Neutrophil (primary cell): ENCODE measurements at regions not wholly inside any gene's neighbourhood (a gene's known extent, or its start where the extent isn't known, plus 50 kb on each side); places are given as distances from the start of the nearest gene placed in this dataset.

Source experiments
- H3K27ac ChIP-seq: fragments of 200-600 bp; sonication (generic); 2 replicates; pipeline ENCODE4 v1.5.1; 2016; ENCODE audit warnings: mild to moderate bottlenecking, moderate library complexity
- H3K27me3 ChIP-seq: fragments of 200-600 bp; sonication (generic); 2 replicates; pipeline ENCODE4 v1.6.0; 2016; ENCODE audit warnings: mild to moderate bottlenecking
- H3K36me3 ChIP-seq: fragments of 200-600 bp; sonication (generic); 2 replicates; pipeline ENCODE4 v1.5.1; 2017
- H3K4me1 ChIP-seq, 2 experiments: fragments of 200-600 bp in 1 of 2; sonication (generic) in 1 of 2; 1 replicate in 1 of 2; 2 replicates in 1 of 2; pipeline versions ENCODE4 v1.5.1 to v1.6.1; 2013 to 2016; ENCODE audit warnings: low read depth in 1 of 2, low read length in 1 of 2, mild to moderate bottlenecking in 1 of 2, moderate library complexity in 1 of 2; ENCODE audit not compliant: control insufficient read depth in 1 of 2, insufficient read depth in 1 of 2
- H3K4me3 ChIP-seq, 2 experiments: fragments of 200-600 bp in 1 of 2; sonication (generic) in 1 of 2; 1 replicate in 1 of 2; 2 replicates in 1 of 2; pipeline ENCODE4 v1.5.1; 2013 to 2016; ENCODE audit warnings: low read depth in 1 of 2, low read length in 1 of 2, mild to moderate bottlenecking in 1 of 2, moderate library complexity in 1 of 2
- H3K9me3 ChIP-seq: fragments of 200-600 bp; sonication (generic); 2 replicates; pipeline ENCODE4 v1.5.1; 2016
- CTCF ChIP-seq: fragments of 200-600 bp; sonication (generic); IDR thresholded peaks from 2 replicates; pipeline ENCODE4 v1.5.1; 2016; ENCODE audit warnings: antibody characterized with exemption

- no peaks in the 10 kb centered on the region for H3K36me3 ChIP-seq
- H3K27me3 ChIP-seq = peaks cover 27% of the 10 kb centered on the region
- H3K4me3 ChIP-seq = no peak overlapping the region
- no peaks in the 10 kb centered on the region for H3K4me1 ChIP-seq
- TF ChIP-seq CTCF = no peak
- H3K27ac ChIP-seq = no peak overlapping the region
- no peaks in the 10 kb centered on the region for H3K9me3 ChIP-seq
Measured at GRCh38 chr4:4913628-4914027, 54.2 kb downstream of the MSX1 start.

- H3K27me3 ChIP-seq = peaks cover 27% of the 10 kb centered on the region
- no peak for TF ChIP-seq CTCF
- no peaks in the 10 kb centered on the region for H3K9me3 ChIP-seq
- H3K4me3 ChIP-seq = no peak overlapping the region
- no peaks in the 10 kb centered on the region for H3K36me3 ChIP-seq
- no peaks in the 10 kb centered on the region for H3K4me1 ChIP-seq
- no peak overlapping the region for H3K27ac ChIP-seq
Measured at GRCh38 chr4:4914059-4914820, 54.8 kb downstream of the MSX1 start.

GRCh38 chr4:4914965-4915845, 55.7 kb downstream of the MSX1 start:
- no peak for TF ChIP-seq CTCF
- Histone ChIP-seq H3K27ac (no peak overlapping the region), H3K4me3 (no peak overlapping the region), H3K4me1 (no peaks in the 10 kb centered on the region), H3K36me3 (no peaks in the 10 kb centered on the region), H3K9me3 (no peaks in the 10 kb centered on the region), H3K27me3 (peaks cover 21% of the 10 kb centered on the region)

- Histone ChIP-seq H3K36me3 (no peaks in the 10 kb centered on the region), H3K9me3 (no peaks in the 10 kb centered on the region), H3K4me1 (peaks cover 0 to 11% of the 10 kb centered on the region in 2 experiments), H3K4me3 (no peak overlapping the region), H3K27me3 (peaks cover 16% of the 10 kb centered on the region), H3K27ac (no peak overlapping the region)
- no peak for TF ChIP-seq CTCF
Measured at GRCh38 chr4:4918067-4918466, 58.6 kb downstream of the MSX1 start.

GRCh38 chr4:4919927-4920326, 60.5 kb downstream of the MSX1 start:
- Histone ChIP-seq H3K27ac (no peak overlapping the region), H3K27me3 (peaks cover 14% of the 10 kb centered on the region), H3K4me1 (peaks cover 0 to 11% of the 10 kb centered on the region in 2 experiments), H3K9me3 (no peaks in the 10 kb centered on the region), H3K36me3 (no peaks in the 10 kb centered on the region), H3K4me3 (no peak overlapping the region)
- no peak for TF ChIP-seq CTCF
